Stimulated activated CD4-positive, alpha-beta T cell treated with anti-CD3 and anti-CD28 coated beads, TNF-alpha, amount 100 ng/mL, for 48 hours (primary cell): ENCODE measurements at regions not wholly inside any gene's neighbourhood (a gene's known extent, or its start where the extent isn't known, plus 50 kb on each side); places are given as distances from the start of the nearest gene placed in this dataset.

Experiments
- DNase-seq, 3 donors: peaks; one replicate each; pipeline ENCODE4 v3.0.0-alpha.2; 2020; ENCODE audit warnings: low read depth in 3 of 3

- DNase-seq: no peak
These were observed 453.3 kb downstream of the RFPL4B start for GRCh38 chr6:112800439-112800838.

DNA sequence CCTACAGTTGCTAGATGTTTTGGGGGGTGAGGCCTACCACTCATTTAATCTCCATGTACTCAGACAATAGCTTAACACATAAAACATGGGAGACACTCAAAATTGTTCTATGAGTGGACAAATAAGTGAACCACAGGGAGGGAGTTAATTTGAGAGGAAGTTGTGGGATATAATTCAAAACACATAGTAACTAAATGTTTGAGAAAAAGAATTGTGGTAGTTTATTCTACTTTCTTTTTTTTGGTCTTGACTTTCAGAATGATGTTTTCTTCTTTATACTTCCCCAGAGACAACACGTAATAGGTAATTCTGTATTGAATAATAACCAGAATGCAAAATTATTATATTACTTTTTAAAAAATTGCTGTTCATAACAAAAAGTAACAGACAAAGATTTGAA, 453.8 kb downstream of the RFPL4B start:
- no peak for DNase-seq

- no peak for DNase-seq
These were observed 454.4 kb downstream of the RFPL4B start for GRCh38 chr6:112801468-112802080.

- DNase-seq: no peak
These were observed 455.0 kb downstream of the RFPL4B start for GRCh38 chr6:112802144-112802543.

GRCh38 chr6:112804638-112805330, 457.7 kb downstream of the RFPL4B start:
- DNase-seq: no peak

DNA sequence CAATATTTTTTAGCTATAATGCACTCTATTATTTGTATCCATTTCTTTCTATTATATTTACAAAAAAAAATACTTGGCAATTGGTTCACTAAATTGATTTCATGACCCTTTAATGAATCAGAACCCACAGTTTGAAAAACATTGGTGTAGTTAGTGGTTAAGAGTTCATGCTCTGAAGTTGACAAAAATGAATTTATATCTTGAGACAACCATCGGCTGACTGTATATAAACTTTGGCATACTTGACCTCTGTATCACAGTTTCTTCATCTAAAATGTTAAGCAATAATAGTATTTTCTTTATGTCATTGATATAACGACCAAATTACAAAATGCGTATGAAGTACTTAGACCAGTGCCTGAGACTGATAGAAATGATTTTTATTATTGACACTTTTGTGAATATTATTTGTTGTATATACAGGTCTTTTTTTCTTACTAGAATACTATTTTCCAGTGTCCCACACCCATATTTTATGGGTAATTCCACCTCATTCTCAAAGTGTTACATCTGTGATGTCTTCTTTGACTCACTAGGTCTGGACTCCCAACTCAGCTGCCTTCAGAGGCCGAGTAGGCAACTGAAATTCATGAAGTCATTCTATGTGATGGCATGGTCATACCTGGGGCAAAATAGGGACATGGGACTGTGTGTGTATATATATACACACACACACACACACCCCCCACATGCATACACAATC, 459.2 kb downstream of the RFPL4B start:
- DNase-seq: no peak

DNA sequence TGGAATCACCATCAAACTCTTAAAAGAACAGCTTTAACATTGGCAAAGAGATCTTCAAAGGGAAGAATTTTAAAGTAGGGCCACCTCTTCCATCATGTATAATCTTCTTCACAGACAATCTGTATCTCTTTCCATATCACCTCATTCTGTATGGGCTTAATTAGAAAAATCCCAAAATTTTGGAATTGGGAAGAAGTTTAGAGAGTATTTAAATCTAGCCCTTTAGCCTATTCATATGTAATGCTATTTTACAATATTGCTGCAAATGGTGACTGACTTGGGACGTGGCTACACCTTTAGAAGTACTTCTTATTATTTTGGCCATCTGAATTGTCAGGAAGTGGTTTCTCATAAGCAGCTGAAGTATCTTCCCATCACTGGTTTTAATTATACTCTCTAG, 474.3 kb downstream of the RFPL4B start:
- DNase-seq: no peak

DNA sequence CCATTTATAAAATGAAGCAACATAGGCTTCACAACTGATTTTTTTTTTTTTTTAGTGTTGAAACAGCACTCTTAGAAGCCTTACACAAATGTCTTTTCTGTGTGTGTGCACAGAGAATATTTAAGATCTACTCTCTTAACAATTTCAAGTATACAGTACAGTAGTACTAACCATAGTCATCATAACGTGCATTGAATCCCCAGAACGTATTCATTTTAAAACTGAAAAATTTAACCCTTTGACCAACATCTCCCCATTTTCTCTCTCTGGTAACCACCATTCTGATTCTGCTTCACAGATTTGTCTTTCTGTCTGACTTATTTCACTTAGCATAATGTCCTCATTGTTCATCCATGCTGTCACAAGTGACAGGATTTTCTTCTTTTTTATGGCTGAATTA, 475.6 kb downstream of the RFPL4B start:
- DNase-seq: no peak

DNA sequence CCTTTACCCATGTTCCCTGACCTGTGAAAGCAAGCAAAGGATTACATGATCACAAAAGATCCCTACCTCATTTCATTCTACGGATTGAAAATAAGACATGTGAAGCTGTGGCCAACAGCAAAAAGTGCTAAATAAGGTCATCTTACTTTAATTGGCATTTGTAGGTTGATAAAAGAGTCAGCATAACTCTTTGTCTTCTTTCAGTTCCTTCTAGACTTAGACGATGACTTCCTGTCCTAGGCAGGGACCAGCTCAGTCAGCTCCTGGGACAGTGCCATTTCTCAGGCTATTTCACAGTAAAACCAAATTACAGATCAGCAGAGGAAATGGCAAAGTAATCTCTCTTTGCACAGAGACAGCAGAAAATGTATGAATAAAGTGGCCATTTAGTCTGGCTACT, 480.7 kb downstream of the RFPL4B start:
- DNase-seq: no peak

- DNase-seq: no peak
These were observed 483.9 kb downstream of the RFPL4B start for GRCh38 chr6:112831022-112831421.

GRCh38 chr6:112833581-112834131, 486.5 kb downstream of the RFPL4B start:
- no peak for DNase-seq

- no peak for DNase-seq
These were observed 487.9 kb downstream of the RFPL4B start for GRCh38 chr6:112835078-112835477.

- no peak for DNase-seq
These were observed 492.4 kb downstream of the RFPL4B start for GRCh38 chr6:112839525-112839961.

GRCh38 chr6:112841553-112842329, 494.6 kb downstream of the RFPL4B start:
- DNase-seq: no peak

DNA sequence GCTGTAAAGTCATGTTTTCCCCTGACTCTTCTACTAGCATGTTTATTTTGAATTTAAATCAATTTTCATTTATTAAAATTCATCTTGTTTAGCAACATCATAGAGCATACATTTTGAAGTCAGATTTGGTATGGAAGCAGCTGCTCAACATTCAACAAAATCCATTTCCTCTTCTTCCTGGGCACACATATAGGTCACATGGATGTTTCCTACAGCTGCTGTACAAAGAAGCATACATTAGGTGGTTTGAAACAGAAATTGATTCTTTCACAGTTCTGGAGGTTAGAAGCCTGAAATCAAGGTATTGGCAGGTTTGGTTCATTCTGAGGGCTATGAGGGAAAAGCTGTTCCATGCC, 495.2 kb downstream of the RFPL4B start:
- no peak for DNase-seq

DNA sequence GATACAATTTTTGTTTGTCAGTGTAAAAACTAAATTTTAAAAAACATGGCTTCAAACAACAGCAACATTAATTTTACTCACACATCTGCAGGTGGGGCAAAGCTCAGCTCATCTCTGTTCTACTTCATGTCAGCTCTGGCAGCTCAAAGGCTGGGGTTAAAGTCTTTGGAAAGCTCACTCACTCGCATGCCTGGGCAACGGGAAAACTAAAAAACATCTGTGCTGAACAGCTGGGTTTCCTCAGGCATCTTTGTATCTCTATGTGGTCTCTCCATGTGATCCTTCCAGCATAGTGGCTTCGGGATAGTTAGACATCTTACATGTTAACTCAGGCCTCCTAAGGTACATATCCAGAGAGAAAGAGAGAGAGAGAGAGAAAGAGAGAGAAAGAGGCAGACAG, 499.6 kb downstream of the RFPL4B start:
- DNase-seq: no peak

DNA sequence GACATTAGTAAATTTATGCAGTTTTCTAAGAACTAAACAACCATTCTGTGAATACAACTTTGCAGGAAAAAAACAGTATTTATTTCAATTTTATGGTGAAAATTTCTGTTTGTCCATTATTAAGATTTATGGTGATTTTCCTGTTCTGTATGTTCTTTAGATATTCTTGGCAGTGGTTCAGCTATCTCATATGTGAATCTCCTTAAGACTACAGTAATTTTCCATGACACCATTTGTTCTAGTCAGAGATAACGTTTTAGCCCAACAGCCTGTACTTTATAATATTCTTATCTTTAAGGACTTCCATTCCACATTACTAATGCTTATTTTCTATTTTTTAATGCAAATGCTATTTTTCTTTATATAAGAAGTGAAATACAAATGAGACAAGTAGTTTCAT, 504.0 kb downstream of the RFPL4B start:
- DNase-seq: no peak

DNA sequence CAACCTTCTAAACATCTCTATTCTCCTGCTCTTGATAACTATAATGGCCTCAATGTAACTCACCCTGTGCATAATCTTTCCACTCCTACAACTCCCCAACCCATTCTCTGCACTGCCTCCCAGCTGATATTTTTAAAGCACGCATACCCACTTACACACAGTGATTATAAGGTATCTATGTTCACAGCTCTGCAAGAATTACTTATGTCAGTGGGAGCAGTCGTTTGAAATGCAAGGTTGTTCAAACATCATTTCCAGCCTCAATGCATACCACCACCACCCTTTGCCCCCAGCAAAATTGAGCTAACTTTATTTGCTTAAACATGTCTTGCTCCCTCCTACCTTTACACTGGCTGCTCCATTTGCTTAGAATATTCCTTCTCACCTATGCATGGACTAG, 506.0 kb downstream of the RFPL4B start:
- DNase-seq: no peak

DNA sequence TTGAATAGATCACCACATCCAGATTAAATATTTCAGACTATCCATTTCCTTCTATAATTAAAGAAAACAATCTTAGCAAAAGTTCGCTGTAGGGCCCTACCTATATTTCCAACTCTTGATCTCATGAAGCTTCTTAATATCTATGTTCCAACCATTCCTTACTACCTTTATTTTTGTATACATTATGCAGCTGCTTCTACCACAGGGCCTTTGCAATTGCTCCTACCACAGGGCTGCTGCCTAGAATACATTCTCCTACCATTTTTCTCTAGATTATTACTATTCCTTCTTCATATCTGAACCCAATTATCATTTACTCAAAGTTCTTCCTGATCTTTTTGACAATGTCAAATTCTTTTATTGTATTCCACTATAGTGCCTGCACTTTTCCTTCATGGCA, 516.6 kb downstream of the RFPL4B start:
- no peak for DNase-seq

DNA sequence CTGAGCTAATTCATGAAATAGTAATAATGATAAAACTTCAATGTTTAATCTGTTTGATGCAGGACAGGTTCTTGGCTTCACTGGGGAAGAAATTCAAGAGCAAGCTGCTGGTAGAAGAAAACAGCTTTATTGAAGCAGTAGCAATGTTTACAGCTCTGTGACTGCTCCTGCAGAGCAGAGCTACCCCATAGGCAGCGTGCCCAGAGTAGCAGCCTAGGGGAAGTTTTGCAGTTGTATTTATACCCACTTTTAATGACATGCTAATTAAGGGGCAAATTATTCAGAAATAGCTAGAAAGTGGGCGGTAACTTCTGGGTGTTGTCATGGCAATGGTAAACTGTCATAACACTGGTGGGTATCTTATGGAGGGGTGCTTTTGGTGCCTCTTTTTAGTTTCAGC, 518.0 kb downstream of the RFPL4B start:
- DNase-seq: no peak

- no peak for DNase-seq
These were observed 527.8 kb downstream of the RFPL4B start for GRCh38 chr6:112874881-112875280.
